Activated CD4-positive, alpha-beta T cell treated with anti-CD3 and anti-CD28 coated beads, Interleukin-2, amount 50 U/mL, for 4 hours (primary cell): ENCODE measurements at regions not wholly inside any gene's neighbourhood (a gene's known extent, or its start where the extent isn't known, plus 50 kb on each side); places are given as distances from the start of the nearest gene placed in this dataset.
"Not testable (repeated sequence)": the region's sequence is repeated elsewhere in the genome, so short reads cannot be mapped to it uniquely, and the experiment has no call there.

ENCODE experiments used
- DNase-seq, 2 experiments: peaks; one replicate each; pipeline ENCODE4 v3.0.0-alpha.2; 2020

GRCh38 chr11:3437441-3437840, 58.5 kb upstream of the ZNF195 start:
- DNase-seq: not testable (repeated sequence)

GRCh38 chr11:3434976-3435375, 56.0 kb upstream of the ZNF195 start:
- no peak for DNase-seq

GRCh38 chr11:3429191-3429590, 50.2 kb upstream of the ZNF195 start:
- not testable (repeated sequence) for DNase-seq
